IPS-20b (cell line): ENCODE measurements at regions not wholly inside any gene's neighbourhood (a gene's known extent, or its start where the extent isn't known, plus 50 kb on each side); places are given as distances from the start of the nearest gene placed in this dataset.

ENCODE experiments used
- H3K27ac ChIP-seq: one replicate; pipeline ENCODE4 v1.5.1; 2013; ENCODE audit warnings: low read length
- H3K27me3 ChIP-seq: 2 replicates; pipeline ENCODE4 v1.6.1; 2013; ENCODE audit warnings: mild to moderate bottlenecking, low read length, inconsistent platforms; ENCODE audit not compliant: insufficient read depth
- H3K36me3 ChIP-seq: 2 replicates; pipeline ENCODE4 v1.6.1; 2013; ENCODE audit warnings: low read depth, mild to moderate bottlenecking, inconsistent platforms, low read length, moderate library complexity; ENCODE audit not compliant: insufficient read depth
- H3K4me1 ChIP-seq: 2 replicates; pipeline ENCODE4 v1.6.1; 2013; ENCODE audit warnings: mild to moderate bottlenecking, control low read depth, inconsistent platforms, low read length, moderate library complexity; ENCODE audit not compliant: insufficient read depth
- H3K4me3 ChIP-seq: 2 replicates; pipeline ENCODE4 v1.5.1; 2013; ENCODE audit warnings: mild to moderate bottlenecking, low read length, inconsistent platforms
- H3K9ac ChIP-seq: 2 replicates; pipeline ENCODE4 v1.6.1; 2013; ENCODE audit warnings: low read depth, mild to moderate bottlenecking, inconsistent platforms, low read length, moderate library complexity
- H3K9me3 ChIP-seq: 2 replicates; pipeline ENCODE4 v1.6.1; 2013; ENCODE audit warnings: mild to moderate bottlenecking, low read depth, low read length, inconsistent platforms; ENCODE audit not compliant: insufficient read depth

DNA sequence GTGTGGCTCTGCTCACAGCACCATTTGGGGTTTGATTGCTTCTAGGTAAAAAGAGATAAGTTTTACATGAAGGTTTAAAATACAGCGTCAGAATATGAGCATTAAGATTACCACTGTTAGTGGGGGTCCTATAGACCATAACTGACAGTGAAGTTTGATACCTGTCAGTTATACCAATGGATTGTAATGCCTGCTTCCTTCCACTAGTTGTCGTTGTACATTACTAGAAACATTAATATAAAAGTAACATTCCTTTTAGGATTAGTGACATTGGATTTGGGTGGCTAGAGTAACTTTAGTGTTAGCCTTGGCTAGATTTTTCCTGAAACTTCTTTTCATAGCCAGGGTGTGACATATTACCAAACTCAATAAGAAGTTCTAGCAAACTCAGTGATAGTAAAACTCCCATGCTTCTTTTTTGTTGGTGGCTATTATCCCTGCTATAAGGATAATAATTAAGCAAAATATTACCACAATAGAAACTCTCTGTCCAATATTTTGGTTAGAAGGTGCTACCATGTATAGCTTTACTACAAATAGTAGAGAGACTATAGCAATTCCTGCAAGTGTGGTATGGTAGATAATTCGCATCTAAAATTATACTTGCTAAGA lies 57.1 kb downstream of the FAM181B start:
- no peak overlapping the region for H3K27ac ChIP-seq
- no peak overlapping the region for H3K4me3 ChIP-seq
- H3K36me3 ChIP-seq: no peaks in the 10 kb centered on the region
- H3K27me3 ChIP-seq: no peaks in the 10 kb centered on the region
- H3K9ac ChIP-seq: no peak overlapping the region
- no peaks in the 10 kb centered on the region for H3K4me1 ChIP-seq
- H3K9me3 ChIP-seq: peaks cover 8% of the 10 kb centered on the region; the same call in 1 of the 2 replicates

DNA sequence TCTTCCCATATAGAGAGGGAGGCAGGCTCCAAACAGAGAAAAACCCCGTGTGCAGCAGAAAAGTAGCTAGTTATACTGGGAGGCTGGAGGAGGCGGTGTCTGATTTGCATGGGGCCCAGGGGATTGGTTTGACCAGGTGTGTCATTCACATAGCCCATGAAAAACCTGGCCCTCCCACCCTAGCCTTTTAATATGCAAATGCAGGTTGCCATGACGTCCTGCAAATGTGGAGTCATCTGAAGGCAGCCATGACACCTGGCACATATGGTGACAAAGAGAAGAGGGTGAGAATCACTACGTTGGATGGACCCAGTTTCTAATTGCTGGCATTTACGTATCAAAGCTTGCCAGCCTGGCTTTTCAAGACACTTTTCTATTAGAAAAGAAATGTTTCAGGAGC lies 57.8 kb downstream of the FAM181B start:
- H3K27me3 ChIP-seq: no peaks in the 10 kb centered on the region
- H3K36me3 ChIP-seq: no peaks in the 10 kb centered on the region
- H3K4me3 ChIP-seq: no peak overlapping the region
- no peaks in the 10 kb centered on the region for H3K4me1 ChIP-seq
- no peak overlapping the region for H3K9ac ChIP-seq
- no peak overlapping the region for H3K27ac ChIP-seq
- peaks cover 2% of the 10 kb centered on the region; the same call in 1 of the 2 replicates for H3K9me3 ChIP-seq

DNA sequence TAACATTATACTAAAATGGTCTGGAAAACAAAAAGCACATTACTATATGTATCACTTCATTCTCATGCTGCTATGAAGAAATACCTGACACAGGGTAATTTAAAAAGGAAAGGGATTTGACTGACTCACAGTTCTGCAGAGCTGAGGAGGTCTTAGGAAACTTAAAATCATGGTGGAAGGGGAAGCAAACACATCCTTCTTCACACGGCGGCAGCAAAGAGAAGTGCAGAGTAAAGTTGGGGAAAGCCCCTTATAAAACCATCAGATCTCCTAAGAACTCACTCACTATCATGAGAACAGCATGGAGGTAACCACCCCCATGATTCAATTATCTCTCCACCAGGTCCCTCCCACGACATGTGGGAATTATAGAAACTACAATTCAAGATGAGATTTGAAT lies 60.0 kb downstream of the FAM181B start:
- Histone ChIP-seq H3K9ac (no peak overlapping the region), H3K4me3 (no peak overlapping the region), H3K9me3 (no peaks in the 10 kb centered on the region), H3K4me1 (no peaks in the 10 kb centered on the region), H3K36me3 (no peaks in the 10 kb centered on the region), H3K27ac (no peak overlapping the region), H3K27me3 (no peaks in the 10 kb centered on the region)

- Histone ChIP-seq H3K4me1 (no peaks in the 10 kb centered on the region), H3K9me3 (no peaks in the 10 kb centered on the region), H3K36me3 (no peaks in the 10 kb centered on the region), H3K27me3 (no peaks in the 10 kb centered on the region), H3K27ac (no peak overlapping the region), H3K9ac (no peak overlapping the region), H3K4me3 (no peak overlapping the region)
Measured at GRCh38 chr11:82671451-82671850, 62.2 kb downstream of the FAM181B start.

DNA sequence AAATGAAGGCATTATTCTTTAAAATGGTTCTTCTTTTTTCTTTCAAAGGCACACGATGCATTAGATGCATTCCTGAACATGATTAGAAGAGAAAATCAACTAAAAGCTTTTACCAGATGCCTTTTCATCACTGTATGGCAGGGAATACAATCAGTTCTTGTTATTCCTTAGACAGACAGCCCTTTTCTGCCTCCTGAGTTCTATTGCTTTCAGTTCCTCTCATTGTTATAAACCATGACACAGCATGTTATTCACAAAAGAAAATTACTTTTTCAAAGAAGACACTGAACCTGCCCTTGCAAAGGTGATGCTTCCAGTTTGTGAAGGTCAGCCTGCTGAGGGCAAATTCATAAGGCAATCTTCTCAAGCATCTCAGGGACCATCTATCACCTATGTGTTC lies 70.1 kb downstream of the FAM181B start:
- Histone ChIP-seq H3K4me3 (no peak overlapping the region), H3K9ac (no peak overlapping the region), H3K27me3 (no peaks in the 10 kb centered on the region), H3K9me3 (no peaks in the 10 kb centered on the region), H3K36me3 (no peaks in the 10 kb centered on the region), H3K27ac (no peak overlapping the region), H3K4me1 (no peaks in the 10 kb centered on the region)

DNA sequence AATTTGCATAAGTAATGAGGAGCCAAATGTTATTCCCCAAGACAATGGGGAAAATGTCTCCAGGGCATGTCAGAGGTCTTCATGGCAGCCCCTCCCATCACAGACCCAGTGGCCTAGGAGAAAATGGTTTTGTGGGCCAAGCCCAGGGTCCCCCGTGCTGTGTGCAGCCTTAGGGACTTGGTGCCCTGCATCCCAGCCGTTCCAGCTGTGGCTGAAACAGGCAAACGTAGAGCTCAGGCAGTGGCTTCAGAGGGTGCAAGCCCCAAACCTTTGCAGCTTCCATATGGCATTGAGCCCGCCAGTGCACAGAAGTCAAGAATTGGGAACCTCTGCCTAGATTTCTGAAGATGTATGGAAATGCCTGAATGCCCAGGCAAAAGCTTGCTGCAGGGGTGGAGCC lies 79.9 kb downstream of the FAM181B start:
- H3K4me1 ChIP-seq: no peaks in the 10 kb centered on the region
- no peaks in the 10 kb centered on the region for H3K27me3 ChIP-seq
- H3K9ac ChIP-seq: no peak overlapping the region
- no peaks in the 10 kb centered on the region for H3K9me3 ChIP-seq
- H3K36me3 ChIP-seq: no peaks in the 10 kb centered on the region
- H3K4me3 ChIP-seq: no peak overlapping the region
- H3K27ac ChIP-seq: no peak overlapping the region

GRCh38 chr11:82639251-82639650 lies 94.4 kb downstream of the FAM181B start:
- no peak overlapping the region for H3K27ac ChIP-seq
- no peaks in the 10 kb centered on the region for H3K36me3 ChIP-seq
- no peaks in the 10 kb centered on the region for H3K4me1 ChIP-seq
- H3K4me3 ChIP-seq: no peak overlapping the region
- no peaks in the 10 kb centered on the region for H3K9me3 ChIP-seq
- H3K9ac ChIP-seq: no peak overlapping the region
- H3K27me3 ChIP-seq: no peaks in the 10 kb centered on the region

- Histone ChIP-seq H3K9me3 (no peaks in the 10 kb centered on the region), H3K9ac (no peak overlapping the region), H3K4me1 (no peaks in the 10 kb centered on the region), H3K4me3 (no peak overlapping the region), H3K27me3 (no peaks in the 10 kb centered on the region), H3K36me3 (no peaks in the 10 kb centered on the region), H3K27ac (no peak overlapping the region)
Measured at GRCh38 chr11:82636615-82637014, 97.0 kb downstream of the FAM181B start.

- H3K9me3 ChIP-seq: peaks cover 7% of the 10 kb centered on the region; the same call in 1 of the 2 replicates
- no peaks in the 10 kb centered on the region for H3K4me1 ChIP-seq
- no peak overlapping the region for H3K27ac ChIP-seq
- H3K36me3 ChIP-seq: no peaks in the 10 kb centered on the region
- no peak overlapping the region for H3K9ac ChIP-seq
- no peaks in the 10 kb centered on the region for H3K27me3 ChIP-seq
- no peak overlapping the region for H3K4me3 ChIP-seq
Measured at GRCh38 chr11:82634091-82634490, 99.6 kb downstream of the FAM181B start.

DNA sequence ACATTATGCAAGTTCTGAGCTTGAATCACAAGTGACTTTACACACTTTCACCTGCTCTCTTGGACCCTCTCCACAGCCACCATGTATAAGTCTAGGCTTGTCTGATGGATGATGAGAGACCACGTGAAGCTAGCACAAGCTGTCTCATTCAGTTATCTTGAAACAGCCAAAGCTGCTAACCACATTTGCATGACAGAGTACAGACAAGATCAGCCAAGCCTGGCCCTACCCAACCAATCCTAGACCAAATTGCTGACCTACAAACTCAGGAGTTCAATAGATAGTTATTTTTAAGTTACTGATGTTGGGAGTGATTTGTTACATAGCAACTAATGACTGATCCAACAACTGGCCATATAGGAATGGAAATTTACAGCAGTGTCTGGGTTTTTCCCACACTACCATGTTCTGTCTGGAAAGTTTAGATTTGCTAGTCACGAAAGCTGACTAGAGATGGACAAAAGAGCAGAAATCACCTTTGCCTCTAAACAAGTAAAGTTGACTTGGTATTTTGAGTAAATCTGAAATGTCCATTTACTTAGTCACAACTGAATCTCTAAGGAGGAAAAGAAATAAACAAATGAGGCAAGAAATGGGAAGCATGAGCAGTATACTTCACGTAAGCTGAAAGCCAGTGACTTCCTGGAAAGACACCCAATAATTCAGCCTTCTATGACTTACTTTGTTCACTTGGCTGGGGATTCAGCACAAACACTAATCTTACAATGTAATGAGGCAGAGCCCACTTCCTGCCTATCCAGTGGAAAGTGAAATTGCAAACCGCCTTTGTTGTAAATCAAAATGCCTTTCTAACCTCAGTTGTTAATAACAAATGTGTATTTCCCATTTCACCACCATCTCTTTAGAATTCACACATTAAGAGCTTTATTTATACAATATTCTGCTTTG lies 101.7 kb downstream of the FAM181B start:
- Histone ChIP-seq H3K9me3 (peaks cover 19% of the 10 kb centered on the region), H3K27ac (no peak overlapping the region), H3K4me3 (no peak overlapping the region), H3K36me3 (no peaks in the 10 kb centered on the region), H3K4me1 (no peaks in the 10 kb centered on the region), H3K27me3 (no peaks in the 10 kb centered on the region), H3K9ac (no peak overlapping the region)

DNA sequence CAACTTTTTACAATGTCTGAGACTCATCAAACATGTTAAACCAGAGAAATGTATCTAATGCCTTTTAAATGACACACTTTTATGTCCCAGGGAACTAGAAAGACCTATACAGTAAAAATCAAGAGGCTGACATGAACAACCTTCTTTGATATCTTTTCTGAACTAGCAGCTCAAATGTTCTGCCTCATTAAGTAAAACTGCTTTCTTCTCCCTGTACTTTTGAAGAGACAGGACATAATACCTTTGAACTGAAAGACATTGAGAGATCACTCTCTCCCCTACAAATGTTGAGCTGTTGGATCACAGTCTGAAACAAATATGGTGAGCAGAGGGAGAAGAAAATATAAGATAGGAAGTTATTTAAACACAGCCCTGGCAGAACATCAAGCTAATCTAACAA lies 123.0 kb downstream of the FAM181B start:
- no peaks in the 10 kb centered on the region for H3K9me3 ChIP-seq
- no peaks in the 10 kb centered on the region for H3K4me1 ChIP-seq
- H3K4me3 ChIP-seq: no peak overlapping the region
- H3K27ac ChIP-seq: no peak overlapping the region
- no peaks in the 10 kb centered on the region for H3K27me3 ChIP-seq
- H3K36me3 ChIP-seq: no peaks in the 10 kb centered on the region
- no peak overlapping the region for H3K9ac ChIP-seq

- Histone ChIP-seq H3K27me3 (no peaks in the 10 kb centered on the region), H3K4me1 (no peaks in the 10 kb centered on the region), H3K9ac (no peak overlapping the region), H3K4me3 (no peak overlapping the region), H3K9me3 (no peaks in the 10 kb centered on the region), H3K36me3 (no peaks in the 10 kb centered on the region), H3K27ac (no peak overlapping the region)
Measured at GRCh38 chr11:82606738-82607137, 126.9 kb downstream of the FAM181B start.
